Astrocyte (in vitro differentiated cells and primary cell): ENCODE measurements at regions not wholly inside any gene's neighbourhood (a gene's known extent, or its start where the extent isn't known, plus 50 kb on each side); places are given as distances from the start of the nearest gene placed in this dataset.

ENCODE experiments used
- CTCF ChIP-seq: IDR thresholded peaks from 2 replicates; pipeline ENCODE4 v1.5.1; 2011; ENCODE audit warnings: low read depth, mild to moderate bottlenecking, inconsistent platforms, low read length, moderate library complexity; ENCODE audit not compliant: insufficient read depth
- EZH2 ChIP-seq: IDR thresholded peaks from 2 replicates; pipeline ENCODE4 v1.6.1; 2012; ENCODE audit warnings: mild to moderate bottlenecking, low read length, inconsistent platforms; ENCODE audit not compliant: insufficient read depth

- TF ChIP-seq CTCF = peak; percentile 51
- TF ChIP-seq EZH2 = no peak
Measured at GRCh38 chr13:24627090-24627714, 53.0 kb upstream of the ATP12A start.
